DMS153 treated with DMSO at 0.1 percent for 48 hours (cell line): ENCODE measurements at regions not wholly inside any gene's neighbourhood (a gene's known extent, or its start where the extent isn't known, plus 50 kb on each side); places are given as distances from the start of the nearest gene placed in this dataset.
"Not testable (repeated sequence)": the region's sequence is repeated elsewhere in the genome, so short reads cannot be mapped to it uniquely, and the experiment has no call there.

ENCODE experiments used
- DNase-seq: peaks from one replicate; lab custom pipeline; 2025; ENCODE audit not compliant: unreplicated experiment; lab: John Stamatoyannopoulos, UW

DNA sequence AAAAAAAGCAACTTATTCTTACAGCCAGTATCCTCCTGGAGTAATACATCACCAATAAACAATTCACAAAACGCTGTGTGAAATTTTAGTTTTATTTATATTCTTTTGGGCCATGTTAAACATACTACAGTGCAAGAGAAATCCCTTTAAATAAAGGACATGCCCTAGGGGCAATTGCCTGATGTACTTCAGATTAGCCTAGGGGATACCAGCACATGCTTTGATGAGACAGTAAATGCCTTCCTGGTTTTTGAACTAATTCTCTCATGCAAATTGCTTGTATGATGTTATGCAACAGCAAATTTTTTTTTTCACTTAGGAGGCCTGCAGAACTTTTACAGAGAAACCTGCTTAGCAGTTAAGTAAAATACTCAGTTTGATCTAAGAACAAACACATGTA, 711.9 kb upstream of the FRG1 start:
- DNase-seq, result no peak

- no peak for DNase-seq
Measured at GRCh38 chr4:189232274-189232673, 708.4 kb upstream of the FRG1 start.

DNA sequence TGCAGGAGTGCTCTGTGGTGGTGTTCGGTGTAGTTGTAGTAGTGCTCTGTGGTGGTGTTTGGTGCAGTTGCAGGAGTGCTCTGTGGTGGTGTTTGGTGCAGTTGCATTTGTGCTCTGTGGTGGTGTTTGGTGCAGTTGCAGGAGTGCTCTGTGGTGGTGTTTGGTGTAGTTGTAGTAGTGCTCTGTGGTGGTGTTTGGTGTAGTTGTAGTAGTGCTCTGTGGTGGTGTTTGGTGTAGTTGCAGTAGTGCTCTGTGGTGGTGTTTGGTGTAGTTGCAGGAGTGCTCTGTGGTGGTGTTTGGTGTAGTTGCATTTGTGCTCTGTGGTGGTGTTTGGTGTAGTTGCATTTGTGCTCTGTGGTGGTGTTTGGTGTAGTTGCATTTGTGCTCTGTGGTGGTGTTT, 706.9 kb upstream of the FRG1 start:
- DNase-seq, result not testable (repeated sequence)

GRCh38 chr4:189234948-189235347, 705.7 kb upstream of the FRG1 start:
- not testable (repeated sequence) for DNase-seq

DNA sequence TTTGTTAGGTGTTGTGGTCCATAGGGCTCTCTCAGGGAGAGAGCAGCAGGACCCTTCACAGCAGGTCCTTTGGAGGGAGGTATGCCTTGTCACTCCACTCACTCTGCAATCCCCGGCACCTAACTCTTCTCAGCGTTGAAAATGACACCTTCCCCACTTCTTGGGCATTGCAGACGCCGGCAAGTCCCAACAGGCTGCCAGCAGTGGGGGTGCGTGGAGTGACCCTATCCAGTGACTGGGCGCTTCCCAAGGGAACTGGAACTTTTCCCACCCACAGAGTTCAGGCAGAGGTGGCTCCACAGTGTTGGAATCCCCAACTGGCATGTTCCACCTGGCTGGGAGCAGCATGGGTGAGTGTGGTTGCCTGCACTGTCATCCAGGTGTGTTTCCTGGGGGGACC, 705.1 kb upstream of the FRG1 start:
- DNase-seq, result no peak

DNA sequence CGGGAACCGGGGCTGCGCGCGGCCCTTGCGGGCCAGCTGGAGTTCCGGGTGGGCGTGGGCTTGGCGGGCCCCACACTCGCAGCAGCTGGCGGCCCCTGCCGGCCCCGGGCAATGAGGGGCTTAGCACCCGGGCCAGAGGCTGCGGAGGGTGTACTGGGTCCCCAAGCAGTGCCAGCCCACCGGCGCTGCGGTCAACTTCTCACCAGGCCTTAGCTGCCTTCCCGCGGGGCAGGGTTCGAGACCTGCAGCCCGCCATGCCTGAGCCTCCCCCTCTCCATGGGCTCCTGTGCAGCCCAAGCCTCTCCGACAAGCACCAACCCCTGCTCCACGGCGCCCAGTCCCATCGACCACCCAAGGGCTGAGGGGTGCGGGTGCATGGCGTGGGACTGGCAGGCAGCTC, 704.4 kb upstream of the FRG1 start:
- DNase-seq, result not testable (repeated sequence)

DNA sequence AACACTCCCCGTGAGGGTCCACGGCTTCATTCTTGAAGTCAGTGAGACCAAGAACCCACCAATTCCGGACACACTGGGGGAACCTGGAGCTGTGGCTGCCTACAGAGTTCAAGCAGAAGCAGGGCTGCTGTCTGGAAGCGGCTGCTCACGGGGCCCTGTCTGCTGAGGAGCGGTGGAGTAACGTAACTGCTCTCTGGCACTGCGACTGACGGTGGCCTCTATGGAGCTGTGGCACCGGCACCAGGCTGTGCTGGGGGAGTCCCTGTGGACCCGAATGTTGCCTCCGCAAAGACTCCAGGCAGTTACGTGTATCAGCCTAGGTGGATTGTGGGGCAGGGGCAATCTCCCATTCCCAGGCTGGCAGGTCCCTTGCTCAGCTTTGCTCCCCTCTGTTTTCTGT, 703.3 kb upstream of the FRG1 start:
- DNase-seq, result no peak

GRCh38 chr4:189255636-189256035, 685.0 kb upstream of the FRG1 start:
- DNase-seq, result no peak

DNA sequence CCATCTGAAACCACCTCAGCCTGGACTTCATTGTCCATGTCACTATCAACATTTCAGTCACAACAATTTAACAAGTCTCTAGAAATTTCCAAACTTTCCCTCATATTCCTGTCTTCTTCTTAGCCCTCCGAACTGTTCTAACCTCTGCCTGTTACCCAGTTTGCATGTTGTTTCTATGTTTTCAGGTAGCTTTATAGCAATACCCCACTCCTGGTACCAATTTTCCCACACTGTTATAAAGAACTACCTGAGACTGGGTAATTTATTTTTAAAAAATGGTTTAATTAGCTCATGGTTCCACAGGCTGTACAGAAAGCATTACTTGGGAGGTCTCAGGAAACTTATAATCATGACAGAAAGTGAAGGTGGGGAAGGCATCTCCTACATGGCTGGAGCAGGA, 679.2 kb upstream of the FRG1 start:
- DNase-seq, result no peak

DNA sequence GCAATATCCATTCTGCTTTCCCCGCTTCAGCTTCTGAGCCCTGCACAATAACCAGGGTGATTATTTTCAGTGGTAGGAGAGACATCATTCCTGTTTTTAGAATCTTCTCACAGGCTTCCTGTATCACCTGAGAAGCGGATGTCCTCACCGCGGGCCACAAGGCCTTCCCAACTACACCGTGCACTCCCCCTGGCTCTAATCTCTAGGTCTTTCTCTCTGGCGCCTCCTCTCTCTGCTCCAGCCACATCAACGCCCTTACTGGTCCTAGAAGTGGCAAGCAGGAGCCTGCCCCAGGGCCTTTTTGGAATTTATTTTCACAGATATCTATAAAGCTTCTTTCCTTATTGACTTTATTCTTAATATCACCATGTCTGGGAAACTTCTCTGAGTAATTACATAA, 675.2 kb upstream of the FRG1 start:
- DNase-seq, result no peak

- DNase-seq, result no peak
Measured at GRCh38 chr4:189267312-189267965, 673.2 kb upstream of the FRG1 start.

- DNase-seq, result no peak
Measured at GRCh38 chr4:189278597-189279165, 662.0 kb upstream of the FRG1 start.

DNA sequence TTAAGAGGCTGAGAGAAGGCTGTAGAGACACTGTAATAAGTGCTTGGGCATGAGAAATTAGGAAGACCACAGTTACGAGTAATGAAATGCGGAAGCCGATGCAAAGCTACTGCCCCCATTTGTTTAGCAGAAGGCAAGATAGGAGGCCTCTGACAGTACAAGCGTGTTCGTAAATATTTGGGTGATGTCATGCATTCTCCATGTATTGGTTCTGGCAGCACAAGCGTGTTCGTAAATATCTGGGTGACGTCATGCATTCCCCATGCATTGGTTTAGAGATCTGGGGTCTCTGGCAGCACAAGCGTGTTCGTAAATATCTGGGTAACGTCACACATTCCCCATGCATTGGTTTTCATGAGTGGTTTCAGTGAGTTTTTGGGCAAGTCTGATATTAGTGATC, 661.5 kb upstream of the FRG1 start:
- DNase-seq, result no peak

DNA sequence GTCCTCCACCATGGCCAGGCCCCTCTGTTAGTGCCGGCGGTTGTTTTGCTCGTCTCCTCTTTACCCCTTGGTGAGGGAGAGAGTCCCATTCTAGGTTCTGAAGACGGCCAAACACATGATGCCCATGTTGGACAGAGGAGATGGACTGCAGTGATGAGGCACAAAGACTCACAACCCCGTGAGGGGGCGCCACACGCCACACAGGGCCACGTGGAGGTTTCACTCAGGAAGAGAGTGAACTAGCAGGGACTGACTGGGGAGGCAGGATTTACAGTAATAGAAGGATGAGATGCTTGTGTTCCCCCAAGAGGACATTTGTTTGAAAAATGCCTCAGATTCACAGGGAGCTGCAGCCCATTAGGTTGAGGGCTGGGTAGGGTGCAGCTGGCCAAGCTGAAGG, 655.3 kb upstream of the FRG1 start:
- no peak for DNase-seq

GRCh38 chr4:189291939-189292338, 648.7 kb upstream of the FRG1 start:
- DNase-seq, result no peak

DNA sequence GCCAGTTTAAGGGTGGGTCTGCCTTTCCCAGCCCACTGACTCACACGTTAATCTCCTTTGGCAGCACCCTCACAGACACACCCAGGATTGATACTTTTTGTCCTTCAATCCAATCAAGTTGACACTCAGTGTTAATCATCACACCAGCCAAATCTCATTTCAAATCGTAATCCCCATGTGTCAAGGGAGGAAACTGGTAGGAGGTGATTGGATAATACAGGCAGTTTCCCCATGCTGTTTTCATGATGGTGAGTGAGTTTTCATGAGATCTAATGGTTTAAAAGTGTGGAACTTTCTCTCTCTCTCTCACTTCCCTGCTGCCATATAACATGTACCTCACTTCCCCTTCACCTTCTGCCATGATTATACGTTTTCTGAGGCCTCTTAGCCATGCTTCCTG, 647.2 kb upstream of the FRG1 start:
- DNase-seq, result no peak

GRCh38 chr4:189294574-189294973, 646.1 kb upstream of the FRG1 start:
- DNase-seq, result no peak

DNA sequence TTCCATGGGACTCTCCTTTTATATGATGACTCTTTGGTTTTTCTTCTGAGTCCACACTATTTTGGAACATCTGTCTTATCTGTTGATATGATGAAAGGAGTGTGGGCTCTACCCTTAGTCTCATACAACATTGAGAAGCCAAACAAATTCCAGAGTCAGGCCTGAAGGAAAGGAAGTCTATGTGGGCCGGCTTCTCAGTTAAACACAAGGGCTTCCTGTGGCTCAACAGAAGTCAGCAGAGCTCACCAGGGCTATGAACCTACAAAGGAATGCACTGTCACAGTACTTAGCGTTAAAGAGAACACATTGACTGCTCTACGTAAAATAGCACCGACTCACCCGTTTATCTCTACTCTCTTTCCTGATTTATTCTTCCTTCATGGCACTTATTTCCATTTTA, 641.0 kb upstream of the FRG1 start:
- DNase-seq, result no peak

GRCh38 chr4:189301692-189302091, 639.0 kb upstream of the FRG1 start:
- no peak for DNase-seq

- DNase-seq, result no peak
Measured at GRCh38 chr4:189302719-189303118, 638.0 kb upstream of the FRG1 start.

DNA sequence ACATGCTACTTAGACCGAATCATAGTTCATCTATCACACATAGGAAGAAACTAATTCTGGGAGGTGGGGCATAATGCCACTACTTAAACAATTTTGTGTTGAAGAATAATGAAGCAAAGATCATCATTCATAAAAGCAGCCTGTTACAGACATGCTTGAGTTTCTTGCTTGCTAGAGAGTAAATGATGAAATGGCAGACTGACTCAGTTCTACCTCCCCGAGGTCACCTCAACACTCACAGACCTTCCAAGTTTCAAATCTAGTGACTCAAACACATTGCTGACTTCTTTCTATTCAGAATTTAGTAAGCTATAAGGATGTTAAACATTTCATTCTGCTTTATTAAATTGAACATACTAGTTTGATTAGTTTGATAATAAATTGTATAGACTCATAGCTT, 636.5 kb upstream of the FRG1 start:
- no peak for DNase-seq

DNA sequence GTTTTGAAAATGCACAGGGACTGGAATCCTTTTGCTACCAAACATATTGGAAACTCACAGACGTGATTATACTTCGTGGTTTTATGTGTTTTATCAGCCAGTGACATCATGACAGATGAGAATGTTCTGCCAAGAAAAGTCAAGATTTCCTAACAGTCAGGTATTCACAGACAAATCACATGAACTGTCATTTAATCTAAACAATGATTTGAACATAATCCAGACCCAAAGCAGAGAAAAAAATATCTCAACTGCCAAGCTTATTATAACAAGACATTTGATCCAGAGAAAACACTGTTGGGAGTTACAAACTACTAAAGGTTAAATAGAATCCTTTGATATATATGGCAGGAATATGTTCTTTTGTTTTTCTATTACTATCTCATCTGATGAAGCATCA, 635.9 kb upstream of the FRG1 start:
- DNase-seq, result no peak

DNA sequence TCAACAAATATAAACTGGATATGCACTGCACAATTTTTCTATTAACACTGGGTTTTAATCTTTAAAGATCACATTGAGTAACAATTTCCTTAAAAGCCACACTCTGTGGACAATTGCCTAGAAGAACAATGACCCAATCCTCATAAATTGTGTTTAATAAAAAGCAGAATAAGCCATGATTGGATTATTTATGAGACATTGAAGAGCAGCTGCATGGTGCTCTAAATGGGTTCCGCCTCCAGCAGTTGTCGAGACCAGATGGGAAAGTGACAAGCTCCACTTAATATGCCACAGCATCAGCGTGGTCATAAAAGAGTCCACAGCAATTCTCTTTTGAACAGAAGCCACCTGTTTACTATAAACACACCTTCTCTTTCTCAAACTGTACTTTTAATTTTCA, 635.2 kb upstream of the FRG1 start:
- peak; percentile 22 for DNase-seq
